CD4-positive, alpha-beta memory T cell (primary cell): ENCODE measurements at regions not wholly inside any gene's neighbourhood (a gene's known extent, or its start where the extent isn't known, plus 50 kb on each side); places are given as distances from the start of the nearest gene placed in this dataset.

Experiments used
- CTCF ChIA-PET: fragments of 350-600 bp; sonication (Branson Sonifier 250); formaldehyde crosslinking; loops from one replicate; lab custom pipeline; 2021; ENCODE audit warnings: inconsistent platforms; ENCODE audit not compliant: partially characterized antibody; lab: Charles Lee
- POLR2A ChIA-PET: fragments of 350-600 bp; sonication (Branson Sonifier 250); formaldehyde crosslinking; loops from one replicate; lab custom pipeline; 2021; ENCODE audit not compliant: partially characterized antibody; lab: Charles Lee
- DNase-seq, 5 donors: peaks; one replicate each; pipeline versions ENCODE4 v3.0.0 to v3.0.0-alpha.2; 2020 to 2022; ENCODE audit warnings: mixed read lengths in 1 of 5
- H3K27ac ChIP-seq: one replicate; pipeline ENCODE4 v1.7.0; 2013; ENCODE audit warnings: low read depth, low read length
- H3K27me3 ChIP-seq: 2 replicates; pipeline ENCODE4 v1.7.0; 2013; ENCODE audit warnings: mild to moderate bottlenecking, low read length, moderate library complexity; ENCODE audit not compliant: insufficient read depth
- H3K36me3 ChIP-seq: 2 replicates; pipeline ENCODE4 v1.7.0; 2013; ENCODE audit warnings: mild to moderate bottlenecking, low read length, moderate library complexity; ENCODE audit not compliant: insufficient read depth
- H3K4me1 ChIP-seq: 2 replicates; pipeline ENCODE4 v1.7.0; 2013; ENCODE audit warnings: mild to moderate bottlenecking, low read length, moderate library complexity; ENCODE audit not compliant: insufficient read depth
- H3K4me3 ChIP-seq, 2 donors: one replicate each; pipeline ENCODE4 v1.7.0; 2013; ENCODE audit warnings: low read length in 2 of 2, mild to moderate bottlenecking in 1 of 2
- H3K9me3 ChIP-seq, 2 donors: one replicate each; pipeline ENCODE4 v1.7.0; 2013; ENCODE audit warnings: low read length in 2 of 2, control low read depth in 1 of 2; ENCODE audit not compliant: control insufficient read depth in 1 of 2
- H3K27ac Mint-ChIP-seq, 7 donors: one replicate each; pipeline ENCODE4 v1.8.0; 2020 to 2021; ENCODE audit warnings: mixed read lengths in 7 of 7, mild to moderate bottlenecking in 6 of 7, inconsistent platforms in 3 of 7, moderate library complexity in 3 of 7
- H3K27me3 Mint-ChIP-seq, 2 donors: one replicate each; pipeline ENCODE4 v1.8.0; 2020 to 2021; ENCODE audit warnings: mixed read lengths in 2 of 2
- H3K36me3 Mint-ChIP-seq, 2 donors: one replicate each; pipeline ENCODE4 v1.8.0; 2020 to 2021; ENCODE audit warnings: mixed read lengths in 2 of 2, inconsistent platforms in 1 of 2, mild to moderate bottlenecking in 1 of 2
- H3K4me1 Mint-ChIP-seq, 4 donors: one replicate each; pipeline ENCODE4 v1.8.0; 2020 to 2021; ENCODE audit warnings: mixed read lengths in 4 of 4, mild to moderate bottlenecking in 1 of 4
- H3K4me3 Mint-ChIP-seq, 8 donors: one replicate each; pipeline ENCODE4 v1.8.0; 2020 to 2021; ENCODE audit warnings: mixed read lengths in 8 of 8, mild to moderate bottlenecking in 7 of 8, moderate library complexity in 6 of 8, inconsistent platforms in 3 of 8
- H3K9me3 Mint-ChIP-seq, 8 donors: one replicate each; pipeline ENCODE4 v1.8.0; 2020 to 2021; ENCODE audit warnings: mixed read lengths in 8 of 8, mild to moderate bottlenecking in 5 of 8, inconsistent platforms in 3 of 8, moderate library complexity in 1 of 8
- intact Hi-C: fragments of 100-400 bp; cut with micrococcal nuclease; formaldehyde crosslinking; loops from one replicate; pipeline ENCODE4 v1.15.1; 2023

DNA sequence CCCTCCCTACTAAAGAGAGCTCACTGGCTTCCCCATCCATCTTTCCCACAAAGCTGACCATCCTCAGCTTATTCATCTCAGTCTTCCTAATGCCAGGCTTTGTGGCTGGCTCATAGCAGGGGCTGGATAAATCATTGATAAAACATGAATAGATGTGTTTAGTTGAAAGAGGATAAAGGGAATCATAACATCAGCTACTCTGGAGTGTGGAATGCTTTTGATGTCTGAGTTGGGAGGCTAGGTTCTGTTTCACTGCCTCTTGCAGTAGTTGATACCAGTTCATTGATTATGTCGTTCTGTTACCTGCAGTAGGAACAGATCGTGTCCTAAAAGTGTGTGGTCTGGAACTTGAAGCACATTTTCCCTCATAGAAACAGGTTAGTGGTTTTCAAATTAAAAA lies 66.3 kb upstream of the HK2 start:
- H3K27ac ChIP-seq = no peak overlapping the region
- DNase-seq = no peak
- no peaks in the 10 kb centered on the region for H3K4me1 ChIP-seq
- no peaks in the 10 kb centered on the region for H3K36me3 ChIP-seq
- Mint-ChIP-seq H3K27me3 (peaks cover 0 to 6% of the 10 kb centered on the region in 2 donors), H3K9me3 (peaks cover 0 to 2% (median 0%) of the 10 kb centered on the region in 8 donors), H3K36me3 (no peaks in the 10 kb centered on the region), H3K27ac (peak overlapping the region in 1 of 7 donors; percentile 40), H3K4me3 (no peak overlapping the region), H3K4me1 (peaks cover 0 to 12% (median 6%) of the 10 kb centered on the region in 4 donors)
- no peak overlapping the region for H3K4me3 ChIP-seq
- CTCF ChIA-PET = interaction anchor here (0.6 to 1.4 kb wide), 3 partner anchors 54 to 109 kb away, joined by 3 read pairs; no protein-coding TSS in a partner anchor
- H3K9me3 ChIP-seq = no peaks in the 10 kb centered on the region
- intact Hi-C loops = no loop called here
- no peaks in the 10 kb centered on the region for H3K27me3 ChIP-seq
- POLR2A ChIA-PET = no interaction called here

DNA sequence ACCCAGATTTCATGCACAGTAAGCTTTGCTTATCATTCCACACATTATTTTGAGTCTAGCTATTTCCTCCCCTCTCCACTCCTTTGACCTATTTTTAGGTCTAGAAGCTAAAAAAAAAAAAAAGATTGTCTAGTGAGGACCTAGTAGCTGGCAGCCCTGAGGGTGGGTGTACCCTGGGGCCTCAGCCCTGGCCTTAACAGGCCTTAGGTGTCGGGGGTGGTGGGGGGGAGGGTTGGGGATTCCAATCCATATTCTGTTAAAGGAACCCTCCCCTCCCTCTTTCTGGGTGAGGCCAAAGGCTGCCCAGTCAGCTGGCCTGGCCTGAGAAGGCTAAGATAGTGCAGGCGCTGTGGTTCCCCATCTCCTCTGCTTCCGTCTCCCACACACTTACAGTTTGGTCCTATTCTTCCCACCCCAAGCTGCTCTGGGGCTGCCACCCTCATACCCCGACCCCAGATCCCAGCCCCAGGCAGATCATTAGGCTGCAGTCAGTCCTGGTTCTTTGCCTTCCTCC lies 65.5 kb upstream of the HK2 start:
- H3K4me3 Mint-ChIP-seq = no peak overlapping the region
- Histone ChIP-seq H3K9me3 (no peaks in the 10 kb centered on the region), H3K36me3 (no peaks in the 10 kb centered on the region), H3K4me1 (no peaks in the 10 kb centered on the region), H3K27me3 (no peaks in the 10 kb centered on the region), H3K27ac (no peak overlapping the region), H3K4me3 (no peak overlapping the region)
- DNase-seq = no peak
- H3K9me3 Mint-ChIP-seq = peaks cover 0 to 2% (median 0%) of the 10 kb centered on the region in 8 donors
- H3K27me3 Mint-ChIP-seq = peaks cover 0 to 6% of the 10 kb centered on the region in 2 donors
- POLR2A ChIA-PET = no interaction called here
- H3K36me3 Mint-ChIP-seq = no peaks in the 10 kb centered on the region
- no peak overlapping the region for H3K27ac Mint-ChIP-seq
- intact Hi-C loops = no loop called here
- CTCF ChIA-PET = interaction anchor here (0.6 to 1.3 kb wide), 2 partner anchors 55 to 108 kb away, joined by 3 read pairs; no protein-coding TSS in a partner anchor
- H3K4me1 Mint-ChIP-seq = peaks cover 0 to 12% (median 6%) of the 10 kb centered on the region in 4 donors

DNA sequence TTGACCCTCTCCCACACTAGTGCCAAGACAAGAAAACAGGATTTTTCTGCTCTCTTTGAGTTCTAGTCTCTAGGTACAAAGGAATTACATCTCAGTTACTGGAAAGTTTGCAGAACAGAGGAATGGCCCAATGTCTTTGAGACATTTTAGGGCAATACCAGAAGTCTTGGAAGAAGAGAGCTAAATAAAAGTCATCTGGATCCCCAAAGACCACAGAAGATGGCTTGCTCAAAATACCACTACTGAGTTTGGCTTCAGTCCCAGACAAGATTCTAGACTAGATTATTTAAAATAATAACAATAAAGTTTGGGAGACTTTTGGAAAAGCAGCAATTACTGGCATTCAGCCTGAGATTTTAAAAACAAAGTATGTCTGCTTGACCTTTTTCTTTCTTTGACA lies 61.9 kb upstream of the HK2 start:
- CTCF ChIA-PET = no interaction called here
- no peaks in the 10 kb centered on the region for H3K9me3 ChIP-seq

DNA sequence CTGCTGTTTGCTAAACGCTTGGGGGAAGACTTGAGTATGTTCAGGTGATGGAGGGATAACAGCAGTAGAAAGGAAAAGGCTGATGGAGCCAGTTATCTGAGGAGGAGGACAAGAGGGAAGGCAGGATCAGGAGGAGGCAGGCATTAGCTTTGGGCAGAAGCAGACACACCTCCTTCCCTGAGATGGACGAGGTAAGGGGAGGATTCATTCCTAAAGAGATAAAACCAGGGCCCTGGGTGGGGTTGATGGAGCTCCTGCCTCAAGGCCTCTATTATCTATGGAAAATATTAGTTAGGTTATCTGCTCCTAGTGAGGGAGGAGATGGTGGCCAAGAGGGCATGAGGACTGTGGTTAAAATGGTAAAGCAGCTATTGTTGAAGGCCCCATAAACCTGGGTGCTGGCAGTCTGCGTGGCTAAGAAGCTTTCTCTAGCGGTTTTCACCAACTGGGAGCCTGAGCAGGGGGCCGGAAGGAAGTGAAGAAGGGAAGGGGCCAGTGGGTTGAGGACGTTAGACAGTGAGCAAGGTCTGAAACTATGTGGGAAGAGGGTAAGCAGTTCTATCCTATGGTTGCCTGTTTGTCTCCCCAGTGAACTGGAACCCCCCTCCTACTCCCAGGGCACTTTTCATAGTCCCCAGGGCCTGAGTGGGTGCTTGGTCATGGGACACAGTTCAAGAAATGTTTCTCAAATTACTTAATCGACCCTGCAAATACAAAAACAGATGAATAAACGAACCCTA lies 56.6 kb upstream of the HK2 start:
- no peak for DNase-seq
- Histone ChIP-seq H3K36me3 (no peaks in the 10 kb centered on the region), H3K9me3 (no peaks in the 10 kb centered on the region), H3K4me3 (no peak overlapping the region), H3K27me3 (no peaks in the 10 kb centered on the region), H3K27ac (no peak overlapping the region), H3K4me1 (peaks cover 10% of the 10 kb centered on the region)
- CTCF ChIA-PET = interaction anchor here (0.6 to 1.0 kb wide), 4 partner anchors 18 to 100 kb away, joined by 3 read pairs; no protein-coding TSS in a partner anchor
- H3K4me1 Mint-ChIP-seq = peaks cover 0 to 19% (median 9%) of the 10 kb centered on the region in 4 donors
- H3K36me3 Mint-ChIP-seq = no peaks in the 10 kb centered on the region
- H3K9me3 Mint-ChIP-seq = no peaks in the 10 kb centered on the region
- intact Hi-C loops = no loop called here
- H3K27me3 Mint-ChIP-seq = no peaks in the 10 kb centered on the region
- H3K4me3 Mint-ChIP-seq = peak overlapping the region in 5 of 8 donors; percentile 1 to 70 (median 21)
- peak overlapping the region in 6 of 7 donors; percentile 13 to 82 (median 64) for H3K27ac Mint-ChIP-seq
- POLR2A ChIA-PET = no interaction called here

More for the DNA sequence above, 61.9 kb upstream of the HK2 start:
- peaks cover 0 to 6% of the 10 kb centered on the region in 2 donors for H3K27me3 Mint-ChIP-seq
- no peak overlapping the region for H3K4me3 Mint-ChIP-seq
- no peak overlapping the region for H3K27ac Mint-ChIP-seq
- H3K4me1 Mint-ChIP-seq = peaks cover 0 to 8% (median 3%) of the 10 kb centered on the region in 4 donors
- Histone ChIP-seq H3K4me3 (no peak overlapping the region), H3K4me1 (peaks cover 1% of the 10 kb centered on the region), H3K27me3 (no peaks in the 10 kb centered on the region), H3K36me3 (no peaks in the 10 kb centered on the region), H3K27ac (no peak overlapping the region)
- intact Hi-C loops = no loop called here
- POLR2A ChIA-PET = no interaction called here
- H3K36me3 Mint-ChIP-seq = no peaks in the 10 kb centered on the region
- H3K9me3 Mint-ChIP-seq = peaks cover 0 to 2% (median 0%) of the 10 kb centered on the region in 8 donors
- no peak for DNase-seq

DNA sequence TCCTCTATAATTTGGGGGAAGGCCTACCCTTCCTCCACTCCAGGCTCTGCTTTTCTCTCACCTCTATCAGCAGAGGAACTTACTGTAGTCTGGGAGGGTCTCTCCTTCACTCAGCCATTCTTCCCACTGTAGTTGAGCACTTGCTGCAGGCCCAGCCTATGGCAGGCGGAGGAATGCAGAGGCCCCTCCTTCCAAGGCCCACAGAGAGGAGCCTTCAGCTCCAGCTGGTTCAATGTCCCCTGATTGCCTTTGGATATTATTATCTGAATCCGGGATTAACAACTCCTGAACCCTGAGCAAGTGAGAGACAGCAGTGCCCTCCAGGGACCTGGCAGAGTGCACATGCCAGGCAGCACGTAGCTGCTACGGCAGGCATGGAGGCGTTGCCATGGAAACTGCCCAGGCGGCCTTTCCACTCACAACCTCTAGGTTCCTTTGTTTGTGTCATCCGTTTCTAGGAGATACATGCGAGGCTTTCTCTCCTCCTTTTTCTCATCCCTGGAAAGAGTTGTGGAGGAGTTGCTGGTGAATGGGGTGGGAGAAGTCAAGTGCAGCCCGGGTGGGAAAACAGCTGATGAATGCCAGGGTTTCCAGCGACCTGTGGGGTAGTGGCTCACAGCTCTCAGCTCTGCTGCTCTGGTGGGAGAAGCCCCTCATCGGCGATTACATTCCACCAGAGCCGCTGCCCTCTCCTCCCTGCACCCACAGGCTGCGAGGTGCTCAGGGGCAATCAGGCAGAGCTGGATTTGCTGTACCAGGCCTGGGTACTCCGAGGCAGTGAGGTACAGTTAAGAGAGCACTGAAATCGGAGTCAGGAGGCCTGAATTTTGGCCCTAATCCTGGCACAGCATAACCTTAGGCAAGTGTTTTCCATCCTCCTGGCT lies 55.3 kb upstream of the HK2 start:
- Mint-ChIP-seq H3K9me3 (no peaks in the 10 kb centered on the region), H3K4me3 (no peak overlapping the region), H3K27ac (peak overlapping the region in 3 of 7 donors; percentile 27 to 62 (median 62)), H3K27me3 (no peaks in the 10 kb centered on the region), H3K4me1 (peaks cover 0 to 19% (median 9%) of the 10 kb centered on the region in 4 donors), H3K36me3 (no peaks in the 10 kb centered on the region)
- intact Hi-C loops = no loop called here
- Histone ChIP-seq H3K27ac (no peak overlapping the region), H3K36me3 (no peaks in the 10 kb centered on the region), H3K4me3 (no peak overlapping the region), H3K4me1 (peaks cover 10% of the 10 kb centered on the region), H3K9me3 (no peaks in the 10 kb centered on the region), H3K27me3 (no peaks in the 10 kb centered on the region)
- ChIA-PET CTCF (interaction anchor here (0.9 kb wide), 1 partner anchor 65 kb away, joined by 3 read pairs; no protein-coding TSS in a partner anchor), POLR2A (no interaction called here)
- no peak for DNase-seq

DNA sequence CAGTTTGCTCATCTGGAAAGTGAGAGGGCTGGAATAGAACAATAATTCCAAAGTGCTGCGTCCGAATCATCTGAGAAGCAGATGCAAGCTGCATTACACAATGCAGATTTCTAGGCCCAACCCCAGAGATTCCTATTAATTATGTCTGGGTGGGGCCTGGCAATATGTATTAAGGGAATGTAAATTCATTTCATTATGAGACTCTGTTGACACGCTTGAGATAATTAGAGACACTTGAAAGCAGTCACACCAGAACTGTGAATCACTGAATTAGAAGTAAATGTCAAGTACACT lies 54.7 kb upstream of the HK2 start:
- no peak overlapping the region for H3K27ac ChIP-seq

DNA sequence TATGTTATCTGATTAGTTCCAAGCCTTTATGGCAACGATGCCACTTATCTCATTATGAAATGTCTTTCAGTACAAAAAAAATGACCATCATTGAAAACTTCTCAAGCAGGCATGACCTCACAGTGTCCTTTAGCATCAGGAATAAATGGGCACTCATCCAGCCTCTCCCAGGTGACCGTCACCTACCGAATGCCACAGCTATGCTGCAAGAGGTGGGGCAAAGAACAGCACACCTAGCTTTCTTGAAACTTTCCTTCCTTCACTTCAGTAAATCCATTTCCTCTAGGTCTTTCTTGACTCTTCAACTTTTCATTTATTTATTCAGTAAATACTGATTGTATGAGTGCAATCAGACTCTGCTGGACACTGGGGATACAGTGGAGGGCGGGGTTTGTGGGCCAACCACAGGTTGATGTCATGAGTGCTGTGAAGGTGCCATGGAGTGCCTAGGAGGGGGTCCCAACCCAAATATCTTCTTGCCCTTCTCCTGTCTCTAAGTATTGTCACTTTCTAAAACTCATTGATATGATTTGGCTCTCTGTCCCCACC lies 54.3 kb upstream of the HK2 start:
- H3K27ac Mint-ChIP-seq = peak overlapping the region in 1 of 7 donors; percentile 13
- DNase-seq = no peak

More for the DNA sequence above, 54.7 kb upstream of the HK2 start:
- H3K27ac Mint-ChIP-seq = no peak overlapping the region
- H3K36me3 Mint-ChIP-seq = no peaks in the 10 kb centered on the region
- intact Hi-C loops = no loop called here
- POLR2A ChIA-PET = no interaction called here
- CTCF ChIA-PET = no interaction called here
- Histone ChIP-seq H3K4me1 (peaks cover 10% of the 10 kb centered on the region), H3K36me3 (no peaks in the 10 kb centered on the region), H3K27me3 (no peaks in the 10 kb centered on the region), H3K4me3 (no peak overlapping the region), H3K9me3 (no peaks in the 10 kb centered on the region)
- no peaks in the 10 kb centered on the region for H3K9me3 Mint-ChIP-seq
- H3K4me1 Mint-ChIP-seq = peaks cover 0 to 19% (median 9%) of the 10 kb centered on the region in 4 donors
- H3K4me3 Mint-ChIP-seq = no peak overlapping the region
- DNase-seq = no peak
- no peaks in the 10 kb centered on the region for H3K27me3 Mint-ChIP-seq

More for the DNA sequence above, 54.3 kb upstream of the HK2 start:
- Mint-ChIP-seq H3K36me3 (no peaks in the 10 kb centered on the region), H3K27me3 (no peaks in the 10 kb centered on the region), H3K4me1 (peaks cover 0 to 19% (median 9%) of the 10 kb centered on the region in 4 donors), H3K4me3 (no peak overlapping the region), H3K9me3 (no peaks in the 10 kb centered on the region)
- ChIA-PET CTCF (no interaction called here), POLR2A (no interaction called here)
- H3K27me3 ChIP-seq = no peaks in the 10 kb centered on the region
- no peak overlapping the region for H3K27ac ChIP-seq
- H3K4me3 ChIP-seq = no peak overlapping the region
- intact Hi-C loops = no loop called here
- no peaks in the 10 kb centered on the region for H3K9me3 ChIP-seq
- no peaks in the 10 kb centered on the region for H3K36me3 ChIP-seq
- H3K4me1 ChIP-seq = peaks cover 10% of the 10 kb centered on the region
